GM12875 (cell line): ENCODE measurements at regions not wholly inside any gene's neighbourhood (a gene's known extent, or its start where the extent isn't known, plus 50 kb on each side); places are given as distances from the start of the nearest gene placed in this dataset.

Experiments used
- H3K4me3 ChIP-seq: one replicate; pipeline ENCODE4 v1.5.1; 2011; ENCODE audit warnings: low read depth, low read length, control low read depth
- TF ChIP-seq, protein P1 (sequence below): IDR thresholded peaks from 2 replicates; pipeline ENCODE4 v1.5.1; 2011; ENCODE audit warnings: low read depth, mild to moderate bottlenecking, control low read depth, inconsistent platforms, low read length, moderate library complexity, borderline replicate concordance; ENCODE audit not compliant: insufficient read depth

- TF ChIP-seq, protein P1, sequence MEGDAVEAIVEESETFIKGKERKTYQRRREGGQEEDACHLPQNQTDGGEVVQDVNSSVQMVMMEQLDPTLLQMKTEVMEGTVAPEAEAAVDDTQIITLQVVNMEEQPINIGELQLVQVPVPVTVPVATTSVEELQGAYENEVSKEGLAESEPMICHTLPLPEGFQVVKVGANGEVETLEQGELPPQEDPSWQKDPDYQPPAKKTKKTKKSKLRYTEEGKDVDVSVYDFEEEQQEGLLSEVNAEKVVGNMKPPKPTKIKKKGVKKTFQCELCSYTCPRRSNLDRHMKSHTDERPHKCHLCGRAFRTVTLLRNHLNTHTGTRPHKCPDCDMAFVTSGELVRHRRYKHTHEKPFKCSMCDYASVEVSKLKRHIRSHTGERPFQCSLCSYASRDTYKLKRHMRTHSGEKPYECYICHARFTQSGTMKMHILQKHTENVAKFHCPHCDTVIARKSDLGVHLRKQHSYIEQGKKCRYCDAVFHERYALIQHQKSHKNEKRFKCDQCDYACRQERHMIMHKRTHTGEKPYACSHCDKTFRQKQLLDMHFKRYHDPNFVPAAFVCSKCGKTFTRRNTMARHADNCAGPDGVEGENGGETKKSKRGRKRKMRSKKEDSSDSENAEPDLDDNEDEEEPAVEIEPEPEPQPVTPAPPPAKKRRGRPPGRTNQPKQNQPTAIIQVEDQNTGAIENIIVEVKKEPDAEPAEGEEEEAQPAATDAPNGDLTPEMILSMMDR, result no peak
- no peak overlapping the region for H3K4me3 ChIP-seq
Observed at GRCh38 chr4:187444061-187444460, 551.5 kb upstream of the ZFP42 start.

- H3K4me3 ChIP-seq, result no peak overlapping the region
- TF ChIP-seq, protein P1, result no peak
Observed at GRCh38 chr4:187449702-187450101, 545.9 kb upstream of the ZFP42 start.

DNA sequence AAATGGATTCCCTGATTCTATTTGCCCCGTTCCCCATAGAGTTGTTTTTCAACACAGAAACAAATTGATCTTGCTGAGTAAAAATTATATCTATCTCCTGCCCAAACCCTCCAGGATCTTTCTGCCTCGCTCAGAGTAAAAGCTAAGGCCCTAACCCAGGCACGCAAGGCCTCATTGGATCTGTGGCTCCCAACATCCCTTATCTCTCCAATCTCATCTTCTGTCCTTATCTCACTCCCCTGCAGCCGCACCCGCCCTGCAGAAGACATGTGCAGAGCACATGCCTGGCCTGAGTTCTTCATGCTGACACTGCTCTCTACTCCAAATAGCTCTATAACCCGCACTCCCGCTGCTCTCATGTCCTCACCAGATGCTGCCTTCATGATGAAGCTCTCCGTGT is 543.8 kb upstream of the ZFP42 start:
- TF ChIP-seq, protein P1, result no peak
- no peak overlapping the region for H3K4me3 ChIP-seq

- H3K4me3 ChIP-seq, result no peak overlapping the region
- TF ChIP-seq, protein P1, result no peak
Observed at GRCh38 chr4:187460016-187460415, 535.6 kb upstream of the ZFP42 start.

- H3K4me3 ChIP-seq, result no peak overlapping the region
- TF ChIP-seq, protein P1, result no peak
Observed at GRCh38 chr4:187464573-187464972, 531.0 kb upstream of the ZFP42 start.

DNA sequence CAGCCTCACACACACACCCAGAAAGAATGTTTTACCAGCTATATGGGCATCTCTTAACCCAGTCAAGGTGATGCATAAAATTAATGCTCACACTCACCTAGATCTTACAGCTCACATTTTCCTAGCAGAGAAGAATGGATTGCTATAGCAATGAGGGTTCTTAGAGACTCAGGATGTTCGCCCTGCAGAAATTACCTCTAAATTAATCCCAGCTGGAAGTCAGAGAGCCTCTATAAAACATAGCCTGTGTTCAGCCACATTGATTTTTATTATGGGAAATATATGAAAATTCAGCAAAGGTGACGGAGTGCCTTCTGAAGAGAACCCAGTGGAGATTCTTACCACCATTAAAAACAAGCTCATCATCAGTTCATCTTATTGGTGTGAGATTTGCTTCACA is 528.3 kb upstream of the ZFP42 start:
- TF ChIP-seq, protein P1, result no peak
- H3K4me3 ChIP-seq, result no peak overlapping the region

DNA sequence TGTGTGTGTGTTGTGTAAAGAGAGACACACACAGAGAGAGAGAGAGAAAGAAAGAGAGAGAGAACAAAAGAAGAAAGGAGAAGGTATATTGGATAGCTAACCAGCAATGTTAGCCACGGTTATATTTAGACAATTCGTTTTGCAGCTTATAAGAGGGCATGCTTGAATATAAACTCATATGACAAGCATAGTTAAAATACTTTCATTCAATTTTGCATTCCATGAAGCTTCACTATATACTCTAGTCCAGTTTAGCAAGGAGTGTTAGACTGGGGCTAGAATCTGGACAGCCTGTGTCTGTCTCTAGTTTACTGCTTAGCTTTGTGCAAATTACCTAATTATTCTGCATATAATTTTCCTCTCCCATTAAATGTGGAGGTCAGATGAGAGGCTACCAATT is 525.9 kb upstream of the ZFP42 start:
- TF ChIP-seq, protein P1, result no peak
- H3K4me3 ChIP-seq, result no peak overlapping the region
